GM12892 (cell line): ENCODE measurements at regions not wholly inside any gene's neighbourhood (a gene's known extent, or its start where the extent isn't known, plus 50 kb on each side); places are given as distances from the start of the nearest gene placed in this dataset.

ENCODE experiments used
- DNase-seq: peaks from one replicate; pipeline ENCODE4 v3.0.0; 2011; ENCODE audit not compliant: insufficient read length
- FAIRE-seq: peaks from 2 replicates; lab custom pipeline; 2011; peaks lifted over from hg19 to GRCh38; lab: Jason Lieb, UNC
- POLR2A ChIP-seq: IDR thresholded peaks from 2 replicates; pipeline ENCODE4 v1.6.1; 2011; ENCODE audit warnings: low read depth, low read length, control low read depth
- POLR2AphosphoS5 ChIP-seq: IDR thresholded peaks from 2 replicates; pipeline ENCODE4 v1.6.1; 2011; ENCODE audit warnings: low read depth, low read length, control low read depth
- TAF1 ChIP-seq: IDR thresholded peaks from 2 replicates; pipeline ENCODE4 v1.6.1; 2011; ENCODE audit warnings: low read depth, mild to moderate bottlenecking, control low read depth, low read length, borderline replicate concordance

- no peak for FAIRE-seq
- TF ChIP-seq POLR2A (no peak), POLR2AphosphoS5 (no peak), TAF1 (no peak)
- DNase-seq: no peak
Measured at GRCh38 chr2:207264310-207264709, 98.6 kb upstream of the KLF7 start.

DNA sequence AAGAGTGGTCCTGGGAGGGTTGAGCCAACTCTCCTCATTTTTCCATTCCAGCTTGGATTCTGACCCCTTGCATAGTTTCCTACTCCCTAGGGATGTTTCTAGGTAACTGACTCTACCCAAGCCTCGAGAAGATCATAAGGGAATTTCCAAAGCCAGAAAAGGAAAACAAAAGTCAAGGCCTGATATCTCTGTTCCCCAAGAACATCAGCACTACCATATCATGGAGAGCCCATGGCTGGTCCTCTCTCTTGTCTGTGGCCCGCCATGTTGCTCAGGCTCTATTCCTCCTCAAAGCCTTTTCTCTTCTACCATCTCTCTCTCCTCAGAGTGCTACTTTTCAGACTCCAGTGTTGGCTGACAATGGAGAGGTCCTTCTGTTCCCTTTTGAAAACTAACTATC is 99.6 kb upstream of the KLF7 start:
- TF ChIP-seq POLR2AphosphoS5 (no peak), POLR2A (no peak), TAF1 (no peak)
- DNase-seq: no peak
- FAIRE-seq: no peak

- FAIRE-seq (peak; percentile 5), DNase-seq (no peak)
- no peak for TF ChIP-seq TAF1
Measured at GRCh38 chr2:207265869-207266268, 100.1 kb upstream of the KLF7 start.

DNA sequence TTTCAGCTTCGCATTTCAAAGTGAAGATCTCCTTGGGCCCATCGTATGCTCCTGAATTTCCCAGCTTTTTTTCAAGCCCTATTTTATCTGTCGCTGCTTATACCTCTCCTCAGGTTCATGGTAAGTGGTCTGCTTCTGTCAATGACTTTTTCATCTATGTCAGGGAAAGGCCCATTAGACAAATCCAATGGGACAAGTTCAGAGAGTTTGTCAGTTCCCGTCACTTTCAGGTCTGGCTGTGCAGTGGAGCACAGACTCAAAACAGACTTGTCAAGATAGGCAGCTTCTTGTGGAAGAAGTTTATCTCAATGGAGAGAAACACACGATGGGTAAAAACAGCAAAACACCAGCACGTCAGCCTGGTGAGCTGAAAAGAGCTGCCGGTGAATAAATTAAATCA is 100.9 kb upstream of the KLF7 start:
- no peak for FAIRE-seq
- TF ChIP-seq TAF1: no peak
- TF ChIP-seq POLR2A: no peak
- TF ChIP-seq POLR2AphosphoS5: no peak

GRCh38 chr2:207269038-207269437 is 103.3 kb upstream of the KLF7 start:
- TF ChIP-seq POLR2AphosphoS5 (no peak), POLR2A (no peak), TAF1 (no peak)
- DNase-seq (no peak), FAIRE-seq (no peak)

More for the DNA sequence above, 100.9 kb upstream of the KLF7 start:
- no peak for DNase-seq

- TF ChIP-seq POLR2A (no peak), TAF1 (no peak), POLR2AphosphoS5 (no peak)
- no peak for DNase-seq
- FAIRE-seq: no peak
Measured at GRCh38 chr2:207274530-207275189, 108.9 kb upstream of the KLF7 start.

DNA sequence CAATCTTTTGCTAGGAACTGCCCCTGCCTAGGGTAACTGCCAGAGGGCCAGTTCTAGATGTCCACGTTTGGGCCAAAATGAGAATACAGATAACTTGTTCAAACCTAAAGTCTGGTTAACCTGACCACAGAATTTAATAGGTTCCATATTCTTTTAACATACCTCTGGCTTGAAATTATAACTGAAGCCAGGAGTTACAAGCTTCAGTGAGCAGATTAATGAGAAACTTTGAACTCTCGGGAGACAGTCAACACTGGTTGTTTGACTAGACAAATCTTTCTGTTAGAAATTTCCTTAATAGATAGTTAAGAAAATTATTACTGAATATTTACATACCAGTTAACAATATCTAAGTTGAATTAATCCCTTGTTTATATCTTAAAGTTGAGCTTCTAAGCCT is 110.0 kb upstream of the KLF7 start:
- TF ChIP-seq POLR2A (no peak), POLR2AphosphoS5 (no peak), TAF1 (no peak)
- DNase-seq: no peak
- FAIRE-seq: no peak

DNA sequence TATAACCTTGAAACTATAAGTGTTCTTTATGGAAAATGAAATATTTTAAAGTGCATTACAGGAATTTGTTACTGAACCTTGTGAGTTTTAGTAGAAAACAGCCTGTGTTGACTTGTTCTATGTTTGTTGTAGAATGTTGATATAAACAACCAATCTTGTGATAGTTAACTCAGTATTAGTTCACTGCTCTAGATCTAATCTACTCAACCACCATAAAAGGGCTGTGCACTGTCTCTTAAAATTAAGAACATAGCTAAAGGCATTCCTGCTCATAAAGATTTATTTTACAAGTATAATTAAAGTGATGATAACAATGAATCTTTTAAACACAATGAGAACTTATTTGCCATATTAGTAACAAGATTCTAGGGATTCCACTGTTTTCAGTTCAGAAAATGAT is 110.5 kb upstream of the KLF7 start:
- FAIRE-seq (no peak), DNase-seq (no peak)

DNA sequence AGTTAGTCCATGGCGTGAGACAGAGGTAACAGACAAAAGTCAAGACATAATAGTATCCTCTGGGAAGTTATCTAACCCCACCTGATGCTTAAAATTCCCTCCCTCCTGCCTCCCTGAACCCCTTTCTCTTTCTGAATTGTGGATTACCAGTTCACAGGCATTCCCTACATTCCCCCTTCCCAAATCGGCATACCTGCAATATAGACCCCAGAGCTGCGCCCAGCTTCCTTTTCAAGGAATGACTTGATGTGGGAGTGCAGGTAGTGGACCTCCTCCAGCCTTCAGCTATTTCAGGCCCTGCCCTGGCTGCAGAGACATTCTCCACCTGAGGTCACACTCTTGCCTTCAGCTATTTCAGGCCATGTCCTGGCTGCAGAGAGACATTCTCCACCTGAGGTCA is 111.1 kb upstream of the KLF7 start:
- DNase-seq (no peak), FAIRE-seq (no peak)
- TF ChIP-seq TAF1: no peak
- no peak for TF ChIP-seq POLR2A
- no peak for TF ChIP-seq POLR2AphosphoS5

More for the DNA sequence above, 110.5 kb upstream of the KLF7 start:
- TF ChIP-seq TAF1: no peak
- TF ChIP-seq POLR2AphosphoS5: no peak
- no peak for TF ChIP-seq POLR2A

DNA sequence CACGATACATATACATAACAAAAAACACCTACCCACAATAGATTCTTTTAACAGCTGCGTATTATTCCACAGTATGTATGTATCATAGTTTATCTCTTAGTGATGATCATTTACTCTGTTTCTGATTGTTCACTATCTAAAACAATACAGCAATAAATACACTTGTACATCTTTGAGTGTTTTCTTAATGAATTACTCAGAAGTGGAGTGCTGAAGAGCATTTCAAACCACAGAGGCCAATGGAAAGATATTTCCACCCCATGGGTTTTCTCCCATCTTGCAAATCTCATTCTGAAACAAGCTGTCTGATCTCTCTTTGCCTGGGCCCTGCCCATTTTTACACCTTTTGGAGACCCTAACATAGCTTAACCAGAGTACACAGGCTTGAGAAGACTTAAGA is 113.8 kb upstream of the KLF7 start:
- no peak for TF ChIP-seq POLR2A
- TF ChIP-seq TAF1: no peak
- TF ChIP-seq POLR2AphosphoS5: no peak
- no peak for DNase-seq
- FAIRE-seq: no peak

DNA sequence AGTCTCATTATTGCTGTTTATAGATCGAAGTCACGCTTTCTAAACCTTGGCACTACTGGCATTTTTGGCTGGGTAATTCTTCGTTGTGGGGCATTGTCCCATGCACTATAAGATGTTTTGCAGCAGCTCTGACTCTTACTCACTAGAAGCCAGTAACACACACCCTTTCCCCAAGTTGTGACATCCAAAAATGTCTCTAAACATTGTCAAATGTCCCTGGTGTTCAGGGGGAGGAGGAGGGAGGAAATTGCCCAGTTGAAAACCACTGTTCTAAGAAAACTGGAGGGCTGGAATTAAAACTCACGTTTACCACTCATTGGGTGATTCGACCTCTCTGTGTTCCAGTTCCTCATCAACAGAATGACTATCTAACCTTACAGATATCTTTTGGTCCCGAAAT is 115.7 kb upstream of the KLF7 start:
- DNase-seq: no peak
- TF ChIP-seq POLR2AphosphoS5 (no peak), POLR2A (no peak), TAF1 (no peak)
- FAIRE-seq: no peak

DNA sequence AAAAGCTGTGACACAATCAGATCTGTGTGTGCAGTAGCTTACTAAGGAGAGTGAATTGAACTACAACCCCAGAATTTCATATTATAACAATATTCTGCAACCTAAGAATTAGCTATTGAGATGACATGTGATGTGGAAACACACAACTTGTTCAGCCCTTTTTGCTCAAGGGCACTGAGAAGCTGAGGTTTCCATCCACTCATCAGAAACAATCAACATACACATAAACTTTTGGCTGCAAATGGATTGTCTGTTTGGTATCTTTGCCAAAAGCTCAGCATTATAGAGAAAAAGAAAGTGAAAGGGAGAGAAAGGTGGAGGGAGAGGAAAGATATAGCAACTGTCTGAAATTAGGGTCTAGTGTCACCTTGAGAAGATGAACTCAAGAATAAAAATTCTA is 117.2 kb upstream of the KLF7 start:
- no peak for FAIRE-seq
- DNase-seq: no peak
- TF ChIP-seq POLR2A (no peak), POLR2AphosphoS5 (no peak), TAF1 (no peak)

DNA sequence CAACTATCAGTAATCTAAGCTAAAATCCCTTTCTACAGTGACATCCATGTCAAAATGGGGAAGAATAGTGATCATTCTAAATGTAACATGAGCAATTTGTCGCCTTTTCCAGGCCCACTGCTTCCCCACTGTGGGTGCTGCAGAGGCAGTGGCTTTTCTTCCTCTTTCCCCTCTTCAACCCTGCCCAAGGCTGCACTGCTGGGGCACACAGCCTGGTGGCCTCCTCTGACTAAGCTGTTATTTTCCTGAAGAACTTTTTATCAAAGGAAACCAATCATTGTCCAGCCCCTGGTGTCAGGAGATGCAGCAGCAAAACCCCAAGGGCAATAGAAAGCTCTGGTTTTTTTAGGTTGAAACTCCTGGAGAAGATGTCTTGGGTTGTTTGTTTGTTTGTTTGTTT is 117.6 kb upstream of the KLF7 start:
- FAIRE-seq: peak; percentile 73
- TF ChIP-seq POLR2AphosphoS5: no peak
- no peak for TF ChIP-seq POLR2A
- no peak for TF ChIP-seq TAF1
- no peak for DNase-seq
